Sigmoid colon (tissue), 6 donors: ENCODE measurements at regions not wholly inside any gene's neighbourhood (a gene's known extent, or its start where the extent isn't known, plus 50 kb on each side); places are given as distances from the start of the nearest gene placed in this dataset.
"Not testable (repeated sequence)": the region's sequence is repeated elsewhere in the genome, so short reads cannot be mapped to it uniquely, and the experiment has no call there.

ENCODE experiments used
- DNase-seq: peaks from one replicate; pipeline ENCODE4 v3.0.0-alpha.2; 2019
- H3K27ac ChIP-seq, 4 donors: fragments of 200-600 bp; sonication (generic); one replicate each; pipeline ENCODE4 v1.5.1; 2016 to 2019; ENCODE audit warnings: mild to moderate bottlenecking in 1 of 4
- H3K27me3 ChIP-seq, 3 donors: fragments of 200-600 bp; sonication (generic); one replicate each; pipeline ENCODE4 v1.5.1; 2019; ENCODE audit warnings: mild to moderate bottlenecking in 1 of 3
- H3K36me3 ChIP-seq, 4 donors: fragments of 200-600 bp; sonication (generic); one replicate each; pipeline ENCODE4 v1.5.1; 2016 to 2019
- H3K4me1 ChIP-seq, 4 donors: fragments of 200-600 bp; sonication (generic); one replicate each; pipeline ENCODE4 v1.5.1; 2017 to 2019
- H3K4me3 ChIP-seq, 4 donors: fragments of 200-600 bp; sonication (generic); one replicate each; pipeline ENCODE4 v1.5.1; 2017 to 2019; ENCODE audit warnings: mild to moderate bottlenecking in 2 of 4, moderate library complexity in 1 of 4
- H3K9me3 ChIP-seq, 4 donors: fragments of 200-600 bp in 3 of 4; sonication (generic) in 3 of 4; one replicate each; pipeline versions ENCODE4 v1.5.1 to v1.6.1; 2013 to 2019
- EP300 ChIP-seq, 4 donors: sonication (generic); formaldehyde crosslinking; IDR thresholded peaks; one replicate each; pipeline ENCODE4 v1.6.1; 2017; ENCODE audit warnings: antibody characterized with exemption in 4 of 4
- POLR2A ChIP-seq, 2 donors: fragments of 450-650 bp; IDR thresholded peaks; one replicate each; pipeline ENCODE4 v1.6.1; 2016; ENCODE audit warnings: antibody characterized with exemption in 2 of 2, mild to moderate bottlenecking in 2 of 2, moderate library complexity in 2 of 2
- POLR2AphosphoS5 ChIP-seq, 4 donors: sonication (generic); formaldehyde crosslinking; IDR thresholded peaks; one replicate each; pipeline ENCODE4 v1.6.1; 2017; ENCODE audit warnings: antibody characterized with exemption in 4 of 4
- WGBS, 2 donors: extraction: QIAGEN DNeasy Blood & Tissue Kit; methylation state at CpG; one replicate each; pipeline ENCODE4 v1.1.7; 2013; 5-methylcytosine and 5-hydroxymethylcytosine counted together
- intact Hi-C: fragments of 100-400 bp; cut with DNase I; formaldehyde crosslinking; loops from one replicate; pipeline ENCODE4 v1.15.1; 2023
- TF ChIP-seq, protein P1 (sequence below), 4 experiments: fragments of 450-650 bp in 3 of 4; fragments of 200-600 bp in 1 of 4; IDR thresholded peaks; one replicate each; pipeline ENCODE4 v1.5.1; 2016 to 2019; ENCODE audit warnings: antibody characterized with exemption in 4 of 4, mild to moderate bottlenecking in 3 of 4, moderate library complexity in 2 of 4
- donor health status: healthy with polysubstance abuse.
- donor health status: healthy.

DNA sequence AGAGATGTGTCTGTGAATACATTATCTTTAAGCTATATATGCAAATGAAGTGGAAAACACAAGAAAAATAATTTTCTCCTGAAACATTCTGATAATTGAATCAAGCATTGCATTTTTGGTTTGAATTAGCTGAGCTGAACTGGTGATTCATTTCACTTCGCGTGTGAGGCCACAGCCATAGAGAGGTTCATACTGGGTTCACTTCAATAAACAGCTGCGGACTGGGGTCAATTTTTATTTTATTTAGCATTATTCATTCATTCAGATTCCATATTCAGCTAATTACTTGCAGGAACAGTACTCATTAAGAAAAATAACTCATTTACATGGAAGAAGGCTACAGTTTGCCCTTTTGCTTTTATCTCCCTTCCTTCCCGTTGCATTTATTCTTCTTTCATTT is 195.2 kb upstream of the LRIG3 start:
- intact Hi-C loops = no loop called here
- Histone ChIP-seq H3K27me3 (no peaks in the 10 kb centered on the region), H3K9me3 (no peaks in the 10 kb centered on the region), H3K36me3 (no peaks in the 10 kb centered on the region), H3K4me1 (peaks cover 0 to 4% (median 2%) of the 10 kb centered on the region in 4 donors), H3K27ac (no peak overlapping the region), H3K4me3 (no peak overlapping the region)
- WGBS, 2 donors = 80 to 89% methylated on average over 4 of the region's 4 CpGs
- no peak for DNase-seq
- TF ChIP-seq POLR2A (IDR thresholded peaks at IDR 0.05) = no peak
- TF ChIP-seq, protein P1, sequence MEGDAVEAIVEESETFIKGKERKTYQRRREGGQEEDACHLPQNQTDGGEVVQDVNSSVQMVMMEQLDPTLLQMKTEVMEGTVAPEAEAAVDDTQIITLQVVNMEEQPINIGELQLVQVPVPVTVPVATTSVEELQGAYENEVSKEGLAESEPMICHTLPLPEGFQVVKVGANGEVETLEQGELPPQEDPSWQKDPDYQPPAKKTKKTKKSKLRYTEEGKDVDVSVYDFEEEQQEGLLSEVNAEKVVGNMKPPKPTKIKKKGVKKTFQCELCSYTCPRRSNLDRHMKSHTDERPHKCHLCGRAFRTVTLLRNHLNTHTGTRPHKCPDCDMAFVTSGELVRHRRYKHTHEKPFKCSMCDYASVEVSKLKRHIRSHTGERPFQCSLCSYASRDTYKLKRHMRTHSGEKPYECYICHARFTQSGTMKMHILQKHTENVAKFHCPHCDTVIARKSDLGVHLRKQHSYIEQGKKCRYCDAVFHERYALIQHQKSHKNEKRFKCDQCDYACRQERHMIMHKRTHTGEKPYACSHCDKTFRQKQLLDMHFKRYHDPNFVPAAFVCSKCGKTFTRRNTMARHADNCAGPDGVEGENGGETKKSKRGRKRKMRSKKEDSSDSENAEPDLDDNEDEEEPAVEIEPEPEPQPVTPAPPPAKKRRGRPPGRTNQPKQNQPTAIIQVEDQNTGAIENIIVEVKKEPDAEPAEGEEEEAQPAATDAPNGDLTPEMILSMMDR (IDR thresholded peaks at IDR 0.05) = no peak

DNA sequence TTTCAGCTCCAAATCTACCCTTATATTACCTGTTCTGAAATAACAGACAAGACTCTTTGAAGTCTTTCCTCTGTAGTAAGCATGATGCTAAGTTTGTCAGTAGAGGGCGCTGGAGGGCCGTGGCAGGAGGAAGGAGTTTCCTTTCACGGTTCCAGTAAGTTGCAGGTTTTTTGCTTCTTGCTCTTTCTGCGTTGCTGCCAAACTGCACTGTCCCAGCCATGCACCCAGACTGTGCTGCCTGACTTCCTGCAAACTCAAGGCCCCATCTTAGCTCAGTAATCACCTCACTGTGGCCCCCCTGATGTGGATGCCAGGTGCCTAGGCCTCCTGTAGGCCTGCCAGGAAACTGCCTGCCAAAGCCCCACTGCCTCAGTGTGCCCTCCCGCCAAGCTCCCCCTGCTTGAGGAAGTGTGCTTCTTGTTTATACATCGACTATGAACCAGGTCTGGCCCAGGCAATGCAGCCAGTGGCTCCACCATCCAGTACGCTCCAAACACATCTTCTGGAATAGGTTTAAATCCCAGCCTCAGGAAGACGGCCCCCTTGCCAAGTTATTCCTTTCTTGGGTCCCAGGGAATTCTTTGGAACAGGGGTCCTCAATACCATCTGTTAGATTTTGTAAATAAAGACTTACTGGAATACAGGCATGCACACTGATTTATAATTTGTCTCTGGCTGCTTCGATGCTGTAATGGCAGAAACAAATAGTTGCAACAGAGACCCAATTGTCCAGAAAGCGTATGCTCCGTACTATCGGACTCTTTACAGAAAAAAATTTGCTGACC is 193.7 kb upstream of the LRIG3 start:
- no peaks in the 10 kb centered on the region for H3K9me3 ChIP-seq
- peak; percentile 84 for DNase-seq
- no peak overlapping the region for H3K27ac ChIP-seq
- intact Hi-C loops = loop anchor here (2.0 kb wide), 1 partner anchor 37 kb away; no protein-coding TSS in a partner anchor
- H3K4me3 ChIP-seq = no peak overlapping the region
- no peak for TF ChIP-seq EP300 (IDR thresholded peaks at IDR 0.05)
- no peak for TF ChIP-seq POLR2AphosphoS5 (IDR thresholded peaks at IDR 0.05)
- TF ChIP-seq, protein P1 (IDR thresholded peaks at IDR 0.05) = peak; percentile 24 to 85 (median 60)
- H3K27me3 ChIP-seq = no peaks in the 10 kb centered on the region
- H3K36me3 ChIP-seq = no peaks in the 10 kb centered on the region
- 44 to 49% methylated on average over 12 of the region's 12 CpGs for WGBS, 2 donors
- H3K4me1 ChIP-seq = peaks cover 0 to 4% (median 2%) of the 10 kb centered on the region in 4 donors

DNA sequence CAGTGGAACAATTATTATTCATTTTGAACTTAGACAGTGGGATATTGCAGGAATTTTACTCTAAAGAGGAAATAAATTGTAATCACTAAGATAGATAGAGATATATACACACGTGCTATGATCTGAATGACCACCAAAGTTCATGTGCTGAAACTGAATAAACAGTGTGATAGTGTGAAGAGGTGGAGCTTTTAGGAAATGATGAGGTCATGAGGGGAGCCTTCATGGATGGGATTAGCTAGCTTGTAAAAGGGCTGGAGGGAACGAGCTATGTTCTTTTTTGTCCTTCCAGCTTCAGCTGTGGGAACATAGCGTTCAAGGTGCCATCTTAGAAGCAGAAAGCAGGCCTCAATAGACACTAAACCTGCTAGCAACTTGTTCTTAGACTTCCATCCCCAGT is 191.5 kb upstream of the LRIG3 start:
- DNase-seq = no peak
- H3K4me3 ChIP-seq = no peak overlapping the region
- H3K9me3 ChIP-seq = no peaks in the 10 kb centered on the region
- no peaks in the 10 kb centered on the region for H3K36me3 ChIP-seq
- no peaks in the 10 kb centered on the region for H3K27me3 ChIP-seq
- H3K4me1 ChIP-seq = peaks cover 0 to 4% (median 2%) of the 10 kb centered on the region in 4 donors
- 42 to 66% methylated on average over 3 of the region's 3 CpGs for WGBS, 2 donors
- no peak for TF ChIP-seq EP300 (IDR thresholded peaks at IDR 0.05)
- no peak for TF ChIP-seq POLR2AphosphoS5 (IDR thresholded peaks at IDR 0.05)
- no peak for TF ChIP-seq POLR2A (IDR thresholded peaks at IDR 0.05)
- TF ChIP-seq, protein P1 (IDR thresholded peaks at IDR 0.05) = no peak
- no peak overlapping the region for H3K27ac ChIP-seq
- intact Hi-C loops = loop anchor here (2.0 kb wide), 1 partner anchor 39 kb away; no protein-coding TSS in a partner anchor

DNA sequence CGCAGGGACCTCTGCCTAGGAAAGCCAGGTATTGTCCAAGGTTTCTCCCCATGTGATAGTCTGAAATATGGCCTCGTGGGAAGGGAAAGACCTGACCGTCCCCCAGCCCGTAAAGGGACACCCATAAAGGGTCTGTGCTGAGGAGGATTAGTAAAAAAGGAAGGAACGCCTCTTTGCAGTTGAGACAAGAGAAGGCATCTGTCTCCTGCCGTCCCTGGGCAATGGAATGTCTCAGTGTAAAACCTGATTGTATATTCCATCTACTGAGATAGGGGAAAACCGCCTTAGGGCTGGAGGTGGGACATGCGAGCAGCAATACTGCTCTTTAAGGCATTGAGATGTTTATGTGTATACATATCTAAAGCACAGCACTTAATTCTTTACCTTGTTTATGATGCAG is 188.2 kb upstream of the LRIG3 start:
- intact Hi-C loops = not testable (repeated sequence)

DNA sequence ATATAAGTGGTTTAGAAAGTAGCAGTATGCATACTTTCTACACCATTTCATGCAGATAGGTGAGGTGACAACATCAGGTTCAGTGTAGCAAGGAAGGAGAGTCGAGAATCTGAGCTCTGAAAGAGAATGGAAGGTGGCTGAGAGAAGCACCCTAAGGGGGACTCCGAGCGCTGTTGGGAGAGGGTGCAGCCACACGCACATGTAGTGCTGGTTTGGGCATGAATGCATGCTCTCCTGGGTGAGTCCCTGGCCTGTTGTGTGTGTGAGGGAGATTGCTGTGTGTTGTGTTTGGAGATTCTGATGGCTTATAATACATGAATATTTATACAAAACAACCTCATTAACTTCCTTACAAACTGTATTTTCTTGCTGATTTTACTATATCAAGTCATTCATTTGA is 180.3 kb upstream of the LRIG3 start:
- WGBS, 2 donors = 93 to 95% methylated on average over 4 of the region's 4 CpGs
- no peaks in the 10 kb centered on the region for H3K27me3 ChIP-seq
- no peaks in the 10 kb centered on the region for H3K4me1 ChIP-seq
- H3K36me3 ChIP-seq = no peaks in the 10 kb centered on the region
- H3K9me3 ChIP-seq = no peaks in the 10 kb centered on the region
- TF ChIP-seq POLR2A (IDR thresholded peaks at IDR 0.05) = no peak
- TF ChIP-seq, protein P1 (IDR thresholded peaks at IDR 0.05) = no peak
- TF ChIP-seq EP300 (IDR thresholded peaks at IDR 0.05) = no peak
- TF ChIP-seq POLR2AphosphoS5 (IDR thresholded peaks at IDR 0.05) = no peak
- H3K27ac ChIP-seq = no peak overlapping the region
- H3K4me3 ChIP-seq = no peak overlapping the region
- DNase-seq = no peak
- intact Hi-C loops = no loop called here

More for the DNA sequence above, 188.2 kb upstream of the LRIG3 start:
- not testable (repeated sequence) for H3K4me3 ChIP-seq, H3K27me3 ChIP-seq, H3K36me3 ChIP-seq, DNase-seq, H3K27ac ChIP-seq, H3K4me1 ChIP-seq, H3K9me3 ChIP-seq
- 85 to 87% methylated on average over 8 of the region's 8 CpGs for WGBS, 2 donors
